Astrocyte of the spinal cord (primary cell): ENCODE measurements at regions not wholly inside any gene's neighbourhood (a gene's known extent, or its start where the extent isn't known, plus 50 kb on each side); places are given as distances from the start of the nearest gene placed in this dataset.
"Not testable (repeated sequence)": the region's sequence is repeated elsewhere in the genome, so short reads cannot be mapped to it uniquely, and the experiment has no call there.

Experiments used
- DNase-seq: peaks from one replicate; pipeline ENCODE4 v3.0.0; 2011; ENCODE audit warnings: low read depth, low spot score
- H3K4me3 ChIP-seq: 2 replicates; pipeline ENCODE4 v1.5.1; 2011; ENCODE audit warnings: low read depth, mild to moderate bottlenecking, low read length, moderate library complexity
- CTCF ChIP-seq: IDR thresholded peaks from 2 replicates; pipeline ENCODE4 v1.5.1; 2012; ENCODE audit warnings: low read depth, mild to moderate bottlenecking, low read length, inconsistent platforms
- in situ Hi-C: cut with HindIII; loops from 2 replicates; pipeline ENCODE4 v1.10.0; 2017; ENCODE audit warnings: low sequenced_read_pairs

- in situ Hi-C loops, result no loop called here
- peak; percentile 91 for TF ChIP-seq CTCF
- DNase-seq, result peak; percentile 65
- H3K4me3 ChIP-seq, result no peak overlapping the region
Observed at GRCh38 chr11:103601225-103601846, 435.1 kb upstream of the DDI1 start.

GRCh38 chr11:103602840-103603239 is 433.6 kb upstream of the DDI1 start:
- no peak overlapping the region for H3K4me3 ChIP-seq
- no peak for TF ChIP-seq CTCF
- DNase-seq, result no peak
- in situ Hi-C loops, result no loop called here

- in situ Hi-C loops, result no loop called here
- no peak overlapping the region for H3K4me3 ChIP-seq
- no peak for TF ChIP-seq CTCF
- no peak for DNase-seq
Observed at GRCh38 chr11:103604310-103604709, 432.1 kb upstream of the DDI1 start.

- H3K4me3 ChIP-seq, result no peak overlapping the region
- in situ Hi-C loops, result no loop called here
- TF ChIP-seq CTCF, result no peak
- DNase-seq, result peak; percentile 36
Observed at GRCh38 chr11:103608566-103608965, 427.9 kb upstream of the DDI1 start.

GRCh38 chr11:103609117-103610066 is 427.0 kb upstream of the DDI1 start:
- peak; percentile 95 for DNase-seq
- TF ChIP-seq CTCF, result peak; percentile 89
- H3K4me3 ChIP-seq, result no peak overlapping the region
- in situ Hi-C loops, result no loop called here

GRCh38 chr11:103610435-103610834 is 426.0 kb upstream of the DDI1 start:
- H3K4me3 ChIP-seq, result no peak overlapping the region
- TF ChIP-seq CTCF, result no peak
- in situ Hi-C loops, result no loop called here
- no peak for DNase-seq

- in situ Hi-C loops, DNase-seq, H3K4me3 ChIP-seq: not testable (repeated sequence)
Observed at GRCh38 chr11:103611526-103612260, 424.7 kb upstream of the DDI1 start.

GRCh38 chr11:103612451-103612850 is 424.0 kb upstream of the DDI1 start:
- in situ Hi-C loops, H3K4me3 ChIP-seq, DNase-seq: not testable (repeated sequence)

- H3K4me3 ChIP-seq, DNase-seq, in situ Hi-C loops: not testable (repeated sequence)
Observed at GRCh38 chr11:103616586-103616985, 419.9 kb upstream of the DDI1 start.
